ENCODE measurements at regions not wholly inside any gene's neighbourhood (a gene's known extent, or its start where the extent isn't known, plus 50 kb on each side); places are given as distances from the start of the nearest gene placed in this dataset.

GRCh38 chr2:133818661-133819060 lies 250.4 kb upstream of the NCKAP5 start:
- Histone ChIP-seq H3K4me3 (ENCODE audit: low read depth, low read length) (no peak overlapping the region), H3K27me3 (ENCODE audit: control insufficient read depth, insufficient read depth, low read length) (no peaks in the 10 kb centered on the region), H3K36me3 (ENCODE audit: control insufficient read depth, insufficient read depth, low read length) (no peaks in the 10 kb centered on the region)
- no peak for DNase-seq (ENCODE audit: low read depth)
- TF ChIP-seq CTCF (IDR thresholded peaks at IDR 0.05; ENCODE audit: insufficient read depth, low read length, poor library complexity, severe bottlenecking), result no peak

GRCh38 chr2:133819906-133820305 lies 251.6 kb upstream of the NCKAP5 start:
- H3K27me3 ChIP-seq (ENCODE audit: control insufficient read depth, insufficient read depth, low read length), result no peaks in the 10 kb centered on the region
- H3K36me3 ChIP-seq (ENCODE audit: control insufficient read depth, insufficient read depth, low read length), result no peaks in the 10 kb centered on the region
- H3K4me3 ChIP-seq (ENCODE audit: low read depth, low read length), result no peak overlapping the region
- no peak for TF ChIP-seq CTCF (IDR thresholded peaks at IDR 0.05; ENCODE audit: insufficient read depth, low read length, poor library complexity, severe bottlenecking)
- no peak for DNase-seq (ENCODE audit: low read depth)

- H3K36me3 ChIP-seq (ENCODE audit: control insufficient read depth, insufficient read depth, low read length), result no peaks in the 10 kb centered on the region
- no peak for TF ChIP-seq CTCF (IDR thresholded peaks at IDR 0.05; ENCODE audit: insufficient read depth, low read length, poor library complexity, severe bottlenecking)
- H3K4me3 ChIP-seq (ENCODE audit: low read depth, low read length), result no peak overlapping the region
- DNase-seq (ENCODE audit: low read depth), result no peak
- H3K27me3 ChIP-seq (ENCODE audit: control insufficient read depth, insufficient read depth, low read length), result no peaks in the 10 kb centered on the region
Measured at GRCh38 chr2:133821107-133821760, 253.0 kb upstream of the NCKAP5 start.

- Histone ChIP-seq H3K36me3 (ENCODE audit: control insufficient read depth, insufficient read depth, low read length) (no peaks in the 10 kb centered on the region), H3K4me3 (ENCODE audit: low read depth, low read length) (no peak overlapping the region), H3K27me3 (ENCODE audit: control insufficient read depth, insufficient read depth, low read length) (no peaks in the 10 kb centered on the region)
- no peak for DNase-seq (ENCODE audit: low read depth)
- no peak for TF ChIP-seq CTCF (IDR thresholded peaks at IDR 0.05; ENCODE audit: insufficient read depth, low read length, poor library complexity, severe bottlenecking)
Measured at GRCh38 chr2:133822517-133823225, 254.4 kb upstream of the NCKAP5 start.

GRCh38 chr2:133823226-133823550 lies 254.9 kb upstream of the NCKAP5 start:
- no peak for DNase-seq (ENCODE audit: low read depth)
- Histone ChIP-seq H3K4me3 (ENCODE audit: low read depth, low read length) (no peak overlapping the region), H3K36me3 (ENCODE audit: control insufficient read depth, insufficient read depth, low read length) (no peaks in the 10 kb centered on the region), H3K27me3 (ENCODE audit: control insufficient read depth, insufficient read depth, low read length) (no peaks in the 10 kb centered on the region)
- no peak for TF ChIP-seq CTCF (IDR thresholded peaks at IDR 0.05; ENCODE audit: insufficient read depth, low read length, poor library complexity, severe bottlenecking)

- no peak for TF ChIP-seq CTCF (IDR thresholded peaks at IDR 0.05; ENCODE audit: insufficient read depth, low read length, poor library complexity, severe bottlenecking)
- no peaks in the 10 kb centered on the region for H3K36me3 ChIP-seq (ENCODE audit: control insufficient read depth, insufficient read depth, low read length)
- H3K4me3 ChIP-seq (ENCODE audit: low read depth, low read length), result no peak overlapping the region
- no peak for DNase-seq (ENCODE audit: low read depth)
- no peaks in the 10 kb centered on the region for H3K27me3 ChIP-seq (ENCODE audit: control insufficient read depth, insufficient read depth, low read length)
Measured at GRCh38 chr2:133824869-133825268, 256.6 kb upstream of the NCKAP5 start.

Measured in kidney epithelial cell (primary cell).